ENCODE measurements at regions not wholly inside any gene's neighbourhood (a gene's known extent, or its start where the extent isn't known, plus 50 kb on each side); places are given as distances from the start of the nearest gene placed in this dataset.

GRCh38 chr20:54714817-54715216 is 239.4 kb downstream of the DOK5 start:
- H3K4me3 ChIP-seq (ENCODE audit: low read depth in 1 of 2, low read length in 2 of 2) = no peak overlapping the region
- no peaks in the 10 kb centered on the region for H3K4me1 ChIP-seq (ENCODE audit: control insufficient read depth in 2 of 2, insufficient read depth in 2 of 2, low read length in 1 of 2)
- 64 to 81% methylated on average over 3 of the region's 3 CpGs for WGBS, 2 donors
- H3K36me3 ChIP-seq (ENCODE audit: control insufficient read depth in 2 of 2, insufficient read depth in 2 of 2, low read length in 1 of 2) = no peaks in the 10 kb centered on the region
- no peak overlapping the region for H3K27ac ChIP-seq (ENCODE audit: low read depth in 2 of 2, low read length in 1 of 2)
- H3K9me3 ChIP-seq (ENCODE audit: control insufficient read depth in 2 of 2, insufficient read depth in 1 of 2, low read depth in 1 of 2, low read length in 1 of 2) = no peaks in the 10 kb centered on the region
- H3K27me3 ChIP-seq (ENCODE audit: control insufficient read depth in 1 of 2, insufficient read depth in 2 of 2, low read length in 2 of 2) = no peaks in the 10 kb centered on the region

- Histone ChIP-seq H3K36me3 (ENCODE audit: control insufficient read depth in 2 of 2, insufficient read depth in 2 of 2, low read length in 1 of 2) (no peaks in the 10 kb centered on the region), H3K9me3 (ENCODE audit: control insufficient read depth in 2 of 2, insufficient read depth in 1 of 2, low read depth in 1 of 2, low read length in 1 of 2) (no peaks in the 10 kb centered on the region), H3K4me1 (ENCODE audit: control insufficient read depth in 2 of 2, insufficient read depth in 2 of 2, low read length in 1 of 2) (no peaks in the 10 kb centered on the region), H3K4me3 (ENCODE audit: low read depth in 1 of 2, low read length in 2 of 2) (no peak overlapping the region), H3K27me3 (ENCODE audit: control insufficient read depth in 1 of 2, insufficient read depth in 2 of 2, low read length in 2 of 2) (no peaks in the 10 kb centered on the region), H3K27ac (ENCODE audit: low read depth in 2 of 2, low read length in 1 of 2) (no peak overlapping the region)
- WGBS, 2 donors = 69 to 88% methylated on average over 4 of the region's 4 CpGs
Measured at GRCh38 chr20:54713727-54714126, 238.3 kb downstream of the DOK5 start.

GRCh38 chr20:54711071-54711470 is 235.7 kb downstream of the DOK5 start:
- 41 to 56% methylated on average over 4 of the region's 4 CpGs for WGBS, 2 donors
- H3K27ac ChIP-seq (ENCODE audit: low read depth in 2 of 2, low read length in 1 of 2) = no peak overlapping the region

GRCh38 chr20:54710341-54710740 is 234.9 kb downstream of the DOK5 start:
- 67 to 72% methylated on average over 2 of the region's 2 CpGs for WGBS, 2 donors
- Histone ChIP-seq H3K4me1 (ENCODE audit: control insufficient read depth in 2 of 2, insufficient read depth in 2 of 2, low read length in 1 of 2) (no peaks in the 10 kb centered on the region), H3K27me3 (ENCODE audit: control insufficient read depth in 1 of 2, insufficient read depth in 2 of 2, low read length in 2 of 2) (no peaks in the 10 kb centered on the region), H3K4me3 (ENCODE audit: low read depth in 1 of 2, low read length in 2 of 2) (no peak overlapping the region), H3K27ac (ENCODE audit: low read depth in 2 of 2, low read length in 1 of 2) (no peak overlapping the region), H3K9me3 (ENCODE audit: control insufficient read depth in 2 of 2, insufficient read depth in 1 of 2, low read depth in 1 of 2, low read length in 1 of 2) (no peaks in the 10 kb centered on the region), H3K36me3 (ENCODE audit: control insufficient read depth in 2 of 2, insufficient read depth in 2 of 2, low read length in 1 of 2) (no peaks in the 10 kb centered on the region)

More at GRCh38 chr20:54711071-54711470, 235.7 kb downstream of the DOK5 start:
- H3K27me3 ChIP-seq (ENCODE audit: control insufficient read depth in 1 of 2, insufficient read depth in 2 of 2, low read length in 2 of 2) = no peaks in the 10 kb centered on the region
- no peaks in the 10 kb centered on the region for H3K4me1 ChIP-seq (ENCODE audit: control insufficient read depth in 2 of 2, insufficient read depth in 2 of 2, low read length in 1 of 2)
- no peaks in the 10 kb centered on the region for H3K9me3 ChIP-seq (ENCODE audit: control insufficient read depth in 2 of 2, insufficient read depth in 1 of 2, low read depth in 1 of 2, low read length in 1 of 2)
- no peak overlapping the region for H3K4me3 ChIP-seq (ENCODE audit: low read depth in 1 of 2, low read length in 2 of 2)
- H3K36me3 ChIP-seq (ENCODE audit: control insufficient read depth in 2 of 2, insufficient read depth in 2 of 2, low read length in 1 of 2) = no peaks in the 10 kb centered on the region

GRCh38 chr20:54708229-54708628 is 232.8 kb downstream of the DOK5 start:
- H3K27ac ChIP-seq (ENCODE audit: low read depth in 2 of 2, low read length in 1 of 2) = no peak overlapping the region
- no peaks in the 10 kb centered on the region for H3K36me3 ChIP-seq (ENCODE audit: control insufficient read depth in 2 of 2, insufficient read depth in 2 of 2, low read length in 1 of 2)
- no peaks in the 10 kb centered on the region for H3K9me3 ChIP-seq (ENCODE audit: control insufficient read depth in 2 of 2, insufficient read depth in 1 of 2, low read depth in 1 of 2, low read length in 1 of 2)
- no peaks in the 10 kb centered on the region for H3K27me3 ChIP-seq (ENCODE audit: control insufficient read depth in 1 of 2, insufficient read depth in 2 of 2, low read length in 2 of 2)
- H3K4me1 ChIP-seq (ENCODE audit: control insufficient read depth in 2 of 2, insufficient read depth in 2 of 2, low read length in 1 of 2) = no peaks in the 10 kb centered on the region
- no peak overlapping the region for H3K4me3 ChIP-seq (ENCODE audit: low read depth in 1 of 2, low read length in 2 of 2)

GRCh38 chr20:54707801-54708200 is 232.4 kb downstream of the DOK5 start:
- no peaks in the 10 kb centered on the region for H3K9me3 ChIP-seq (ENCODE audit: control insufficient read depth in 2 of 2, insufficient read depth in 1 of 2, low read depth in 1 of 2, low read length in 1 of 2)
- no peaks in the 10 kb centered on the region for H3K27me3 ChIP-seq (ENCODE audit: control insufficient read depth in 1 of 2, insufficient read depth in 2 of 2, low read length in 2 of 2)
- 86 to 90% methylated on average over 1 of the region's 1 CpG for WGBS, 2 donors
- H3K4me1 ChIP-seq (ENCODE audit: control insufficient read depth in 2 of 2, insufficient read depth in 2 of 2, low read length in 1 of 2) = no peaks in the 10 kb centered on the region
- H3K4me3 ChIP-seq (ENCODE audit: low read depth in 1 of 2, low read length in 2 of 2) = no peak overlapping the region
- H3K27ac ChIP-seq (ENCODE audit: low read depth in 2 of 2, low read length in 1 of 2) = no peak overlapping the region
- H3K36me3 ChIP-seq (ENCODE audit: control insufficient read depth in 2 of 2, insufficient read depth in 2 of 2, low read length in 1 of 2) = no peaks in the 10 kb centered on the region

GRCh38 chr20:54706581-54706980 is 231.2 kb downstream of the DOK5 start:
- Histone ChIP-seq H3K4me3 (ENCODE audit: low read depth in 1 of 2, low read length in 2 of 2) (no peak overlapping the region), H3K36me3 (ENCODE audit: control insufficient read depth in 2 of 2, insufficient read depth in 2 of 2, low read length in 1 of 2) (no peaks in the 10 kb centered on the region), H3K27me3 (ENCODE audit: control insufficient read depth in 1 of 2, insufficient read depth in 2 of 2, low read length in 2 of 2) (no peaks in the 10 kb centered on the region), H3K9me3 (ENCODE audit: control insufficient read depth in 2 of 2, insufficient read depth in 1 of 2, low read depth in 1 of 2, low read length in 1 of 2) (no peaks in the 10 kb centered on the region), H3K4me1 (ENCODE audit: control insufficient read depth in 2 of 2, insufficient read depth in 2 of 2, low read length in 1 of 2) (no peaks in the 10 kb centered on the region), H3K27ac (ENCODE audit: low read depth in 2 of 2, low read length in 1 of 2) (no peak overlapping the region)
- WGBS, 2 donors = 69 to 70% methylated on average over 4 of the region's 4 CpGs

GRCh38 chr20:54704032-54704635 is 228.7 kb downstream of the DOK5 start:
- no peaks in the 10 kb centered on the region for H3K4me1 ChIP-seq (ENCODE audit: control insufficient read depth in 2 of 2, insufficient read depth in 2 of 2, low read length in 1 of 2)
- no peaks in the 10 kb centered on the region for H3K36me3 ChIP-seq (ENCODE audit: control insufficient read depth in 2 of 2, insufficient read depth in 2 of 2, low read length in 1 of 2)
- WGBS, 2 donors = 86 to 87% methylated on average over 6 of the region's 6 CpGs
- no peaks in the 10 kb centered on the region for H3K9me3 ChIP-seq (ENCODE audit: control insufficient read depth in 2 of 2, insufficient read depth in 1 of 2, low read depth in 1 of 2, low read length in 1 of 2)
- H3K27ac ChIP-seq (ENCODE audit: low read depth in 2 of 2, low read length in 1 of 2) = no peak overlapping the region
- no peak overlapping the region for H3K4me3 ChIP-seq (ENCODE audit: low read depth in 1 of 2, low read length in 2 of 2)
- no peaks in the 10 kb centered on the region for H3K27me3 ChIP-seq (ENCODE audit: control insufficient read depth in 1 of 2, insufficient read depth in 2 of 2, low read length in 2 of 2)
